H1 (cell line): ENCODE measurements at regions not wholly inside any gene's neighbourhood (a gene's known extent, or its start where the extent isn't known, plus 50 kb on each side); places are given as distances from the start of the nearest gene placed in this dataset.

ENCODE experiments used
- CTCF ChIA-PET: fragments of 300-600 bp; sonication (Branson Sonifier 250); formaldehyde crosslinking; loops from one replicate; lab custom pipeline; 2021; ENCODE audit not compliant: partially characterized antibody; lab: Charles Lee
- POLR2A ChIA-PET: fragments of 300-600 bp; sonication (Branson Sonifier 250); formaldehyde crosslinking; loops from one replicate; lab custom pipeline; 2021; ENCODE audit warnings: inconsistent platforms; ENCODE audit not compliant: partially characterized antibody; lab: Charles Lee
- DNase-seq, 2 experiments: peaks; one replicate each; pipeline versions ENCODE4 v3.0.0 to v3.0.0-alpha.2; 2010 to 2022; ENCODE audit warnings: low spot score in 2 of 2, low read depth in 1 of 2, mixed read lengths in 1 of 2
- FAIRE-seq: peaks from 2 replicates; lab custom pipeline; 2011; peaks lifted over from hg19 to GRCh38; lab: Jason Lieb, UNC
- H2AFZ ChIP-seq: 2 replicates; pipeline ENCODE4 v1.8.1; 2012; ENCODE audit warnings: low read length, inconsistent platforms
- H2AK5ac ChIP-seq: 2 replicates; pipeline ENCODE4 v1.6.1; 2013; ENCODE audit warnings: low read depth, low read length
- H2BK120ac ChIP-seq: replicated peaks from 2 replicates; pipeline ENCODE3; 2013; ENCODE audit warnings: low read depth, low read length, inconsistent platforms
- H2BK12ac ChIP-seq: 2 replicates; pipeline ENCODE4 v1.6.1; 2013; ENCODE audit warnings: low read depth, low read length
- H2BK15ac ChIP-seq: 2 replicates; pipeline ENCODE4 v1.6.1; 2013; ENCODE audit warnings: low read length
- H2BK20ac ChIP-seq: 2 replicates; pipeline ENCODE4 v1.6.1; 2013; ENCODE audit warnings: low read length
- H2BK5ac ChIP-seq: 2 replicates; pipeline ENCODE4 v1.6.1; 2013; ENCODE audit warnings: low read depth, low read length
- H3K14ac ChIP-seq: 2 replicates; pipeline ENCODE4 v1.6.1; 2013; ENCODE audit warnings: inconsistent platforms; ENCODE audit not compliant: insufficient read length
- H3K18ac ChIP-seq: 2 replicates; pipeline ENCODE4 v1.6.1; 2013; ENCODE audit warnings: low read length; ENCODE audit errors: extremely low read depth
- H3K23ac ChIP-seq: 2 replicates; pipeline ENCODE4 v1.6.1; 2013; ENCODE audit warnings: inconsistent platforms; ENCODE audit not compliant: insufficient read length
- H3K23me2 ChIP-seq: 2 replicates; pipeline ENCODE4 v1.6.1; 2013; ENCODE audit warnings: low read depth, low read length
- H3K27ac ChIP-seq: 2 replicates; pipeline ENCODE4 v1.6.1; 2011; ENCODE audit warnings: low read depth, low read length, inconsistent platforms
- H3K27me3 ChIP-seq, 4 experiments: replicated peaks in 1 of 4; 1 replicate in 1 of 4; 2 replicates in 3 of 4; pipeline versions ENCODE4 v1.6.1 to v1.8.1; 2011 to 2013; ENCODE audit warnings: low read length in 3 of 4, mild to moderate bottlenecking in 3 of 4, inconsistent platforms in 2 of 4, mixed read lengths in 2 of 4, moderate library complexity in 1 of 4; ENCODE audit not compliant: control insufficient read depth in 3 of 4, insufficient read depth in 3 of 4; ENCODE audit errors: extremely low read depth in 1 of 4
- H3K36me3 ChIP-seq, 4 experiments: 2 replicates each; pipeline versions ENCODE4 v1.6.1 to v1.8.1; 2011 to 2013; ENCODE audit warnings: mild to moderate bottlenecking in 4 of 4, low read length in 3 of 4, moderate library complexity in 2 of 4, control low read depth in 1 of 4, inconsistent platforms in 1 of 4; ENCODE audit not compliant: insufficient read depth in 4 of 4, control insufficient read depth in 2 of 4
- H3K4ac ChIP-seq: replicated peaks from 2 replicates; pipeline ENCODE3; 2013; ENCODE audit warnings: low read length, low read depth, mixed read lengths, inconsistent platforms; ENCODE audit not compliant: insufficient read length
- H3K4me1 ChIP-seq, 4 experiments: replicated peaks in 1 of 4; 1 replicate in 1 of 4; 2 replicates in 3 of 4; pipeline versions ENCODE4 v1.6.1 to v1.8.1; 2011 to 2013; ENCODE audit warnings: low read length in 3 of 4, inconsistent platforms in 2 of 4, mixed read lengths in 1 of 4; ENCODE audit not compliant: insufficient read depth in 4 of 4, control insufficient read depth in 3 of 4
- H3K4me2 ChIP-seq, 2 experiments: 2 replicates each; pipeline versions ENCODE4 v1.6.1 to v1.8.1; 2011 to 2013; ENCODE audit warnings: low read depth in 2 of 2, low read length in 2 of 2, control low read depth in 1 of 2, inconsistent platforms in 1 of 2, mild to moderate bottlenecking in 1 of 2; ENCODE audit not compliant: insufficient read depth in 1 of 2
- H3K4me3 ChIP-seq, 4 experiments: fragments of 200-600, 300-600 bp in 1 of 4; sonication (generic), shearing (Covaris generic), sonication (Bioruptor Twin) in 1 of 4; 2 replicates each; pipeline versions ENCODE4 v1.5.1 to v1.8.1; 2011 to 2016; ENCODE audit warnings: low read length in 4 of 4, low read depth in 3 of 4, control low read depth in 2 of 4, inconsistent platforms in 2 of 4, mild to moderate bottlenecking in 2 of 4, mixed read lengths in 1 of 4, moderate library complexity in 1 of 4; ENCODE audit not compliant: insufficient read depth in 2 of 4; ENCODE audit errors: extremely low read depth in 1 of 4
- H3K56ac ChIP-seq: replicated peaks from 2 replicates; pipeline ENCODE3; 2013; ENCODE audit warnings: low read depth, mild to moderate bottlenecking, mixed read lengths, low read length, inconsistent platforms; ENCODE audit not compliant: insufficient read length
- H3K79me1 ChIP-seq: 2 replicates; pipeline ENCODE4 v1.6.1; 2013; ENCODE audit warnings: low read depth, low read length, control low read depth
- H3K79me2 ChIP-seq, 2 experiments: 2 replicates each; pipeline versions ENCODE4 v1.6.1 to v1.8.1; 2012 to 2013; ENCODE audit warnings: low read length in 2 of 2, mild to moderate bottlenecking in 2 of 2, inconsistent platforms in 1 of 2; ENCODE audit not compliant: insufficient read depth in 2 of 2, control insufficient read depth in 1 of 2
- H3K9ac ChIP-seq, 4 experiments: replicated peaks in 1 of 4; 1 replicate in 1 of 4; 2 replicates in 3 of 4; pipeline versions ENCODE4 v1.6.1 to v1.8.1; 2011 to 2013; ENCODE audit warnings: low read depth in 3 of 4, low read length in 3 of 4, control low read depth in 2 of 4, mild to moderate bottlenecking in 2 of 4, moderate library complexity in 2 of 4, inconsistent platforms in 1 of 4; ENCODE audit errors: extremely low read depth in 1 of 4
- H3K9me3 ChIP-seq, 2 experiments: 2 replicates each; pipeline versions ENCODE4 v1.6.1 to v1.8.1; 2012 to 2013; ENCODE audit warnings: mild to moderate bottlenecking in 2 of 2, moderate library complexity in 2 of 2, control low read depth in 1 of 2, inconsistent platforms in 1 of 2, low read depth in 1 of 2, low read length in 1 of 2, mixed read lengths in 1 of 2; ENCODE audit not compliant: insufficient read depth in 2 of 2
- H4K20me1 ChIP-seq, 2 experiments: replicated peaks in 1 of 2; 2 replicates each; pipeline versions ENCODE3 to v1.8.1; 2011 to 2013; ENCODE audit warnings: inconsistent platforms in 2 of 2, low read length in 2 of 2, mild to moderate bottlenecking in 1 of 2; ENCODE audit not compliant: insufficient read depth in 2 of 2, control insufficient read depth in 1 of 2
- H4K5ac ChIP-seq: 2 replicates; pipeline ENCODE4 v1.6.1; 2013; ENCODE audit warnings: low read length, low read depth, mixed read lengths, inconsistent platforms; ENCODE audit not compliant: insufficient read length
- H4K8ac ChIP-seq: 2 replicates; pipeline ENCODE4 v1.8.0; 2013; ENCODE audit warnings: mild to moderate bottlenecking, moderate library complexity, low read length, inconsistent platforms; ENCODE audit not compliant: insufficient read depth; ENCODE audit errors: extremely low read depth
- H4K91ac ChIP-seq: replicated peaks from 2 replicates; pipeline ENCODE3; 2013; ENCODE audit warnings: low read length, mixed read lengths, inconsistent platforms; ENCODE audit not compliant: insufficient read length
- BACH1 ChIP-seq: IDR thresholded peaks from 2 replicates; pipeline ENCODE4 v1.6.1; 2012; ENCODE audit warnings: low read length, improper control_type of control experiment
- CBX8 ChIP-seq: fragments of 300-800, 300-1000 bp; sonication (generic); IDR thresholded peaks from 2 replicates; pipeline ENCODE4 v1.7.1; 2016; ENCODE audit warnings: low read depth, low read length, borderline replicate concordance
- HDAC2 ChIP-seq, 2 experiments: fragments of 300-600 bp in 1 of 2; sonication (generic) in 1 of 2; IDR thresholded peaks; 2 replicates each; pipeline ENCODE4 v1.6.1; 2011 to 2012; ENCODE audit warnings: low read depth in 2 of 2, low read length in 2 of 2, mild to moderate bottlenecking in 2 of 2, moderate library complexity in 2 of 2, borderline replicate concordance in 1 of 2, inconsistent platforms in 1 of 2
- NRF1 ChIP-seq: IDR thresholded peaks from 2 replicates; pipeline ENCODE4 v1.6.1; 2011; ENCODE audit warnings: mild to moderate bottlenecking, low read depth, low read length, improper control_type of control experiment
- PHF8 ChIP-seq: fragments of 200-600 bp; sonication (generic); conservative IDR thresholded peaks from 2 replicates; pipeline ENCODE4 v1.7.1; 2012; ENCODE audit warnings: low read depth, mild to moderate bottlenecking, inconsistent platforms, low read length, moderate library complexity
- POLR2A ChIP-seq, 2 experiments: IDR thresholded peaks; 1 replicate in 1 of 2; 2 replicates in 1 of 2; pipeline ENCODE4 v1.6.1; 2011; ENCODE audit warnings: low read depth in 2 of 2, low read length in 2 of 2, mild to moderate bottlenecking in 2 of 2; ENCODE audit errors: control extremely low read depth in 1 of 2
- RAD21 ChIP-seq, 2 experiments: IDR thresholded peaks in 1 of 2; conservative IDR thresholded peaks in 1 of 2; 2 replicates each; pipeline ENCODE4 v1.6.1; 2011; ENCODE audit warnings: low read depth in 2 of 2, low read length in 2 of 2, improper control_type of control experiment in 1 of 2, inconsistent platforms in 1 of 2, mild to moderate bottlenecking in 1 of 2, moderate library complexity in 1 of 2
- RXRA ChIP-seq: IDR thresholded peaks from 2 replicates; pipeline ENCODE4 v1.6.1; 2011; ENCODE audit warnings: low read depth, mild to moderate bottlenecking, low read length, moderate library complexity; ENCODE audit not compliant: insufficient read depth
- SAP30 ChIP-seq: fragments of 300-600 bp; sonication (generic); IDR thresholded peaks from 2 replicates; pipeline ENCODE4 v1.7.1; 2012; ENCODE audit warnings: low read length, moderate library complexity, mild to moderate bottlenecking, inconsistent platforms; ENCODE audit not compliant: insufficient read depth, insufficient replicate concordance
- TBP ChIP-seq: IDR thresholded peaks from 2 replicates; pipeline ENCODE4 v1.6.1; 2011; ENCODE audit warnings: low read depth, low read length, improper control_type of control experiment
- USF2 ChIP-seq: IDR thresholded peaks from 2 replicates; pipeline ENCODE4 v1.6.1; 2011; ENCODE audit warnings: low read length, improper control_type of control experiment
- WGBS, 2 experiments: shearing (Covaris generic) in 1 of 2; methylation state at CpG; one replicate each; pipeline versions ENCODE4 v1.1.6 to v1.1.7; 2013 to 2015; ENCODE audit warnings: low lambda C conversion rate in 2 of 2, mixed read lengths in 2 of 2, inconsistent platforms in 1 of 2, low coverage in 1 of 2, missing lambda C conversion rate in 1 of 2; ENCODE audit not compliant: insufficient replicate concordance in 2 of 2, insufficient coverage in 1 of 2, insufficient read length in 1 of 2; ENCODE audit errors: extremely low coverage in 1 of 2, missing lambda C conversion rate in 1 of 2; 5-methylcytosine and 5-hydroxymethylcytosine counted together

GRCh38 chr14:101365329-101366158 lies 195.8 kb upstream of the DIO3 start:
- no peak overlapping the region for H3K9ac ChIP-seq
- H2BK120ac ChIP-seq, result no peak overlapping the region
- FAIRE-seq (no peak), DNase-seq (no peak)
- CTCF ChIA-PET, result interaction anchor here (0.8 to 1.4 kb wide), 4 partner anchors 15 to 263 kb away, joined by 3 to 5 read pairs (median 4); no protein-coding TSS in a partner anchor
- no peak overlapping the region; the same call in 1 of the 2 replicates for H3K18ac ChIP-seq
- H4K8ac ChIP-seq, result no peak overlapping the region
- no peaks in the 10 kb centered on the region for H3K9me3 ChIP-seq
- H3K14ac ChIP-seq, result no peak overlapping the region
- peaks cover 0 to 19% (median 5%) of the 10 kb centered on the region in 4 experiments; a peak in 4 of 7 replicates for H3K4me1 ChIP-seq
- H3K27ac ChIP-seq, result no peak overlapping the region
- H3K4ac ChIP-seq, result no peak overlapping the region
- H3K23ac ChIP-seq, result no peak overlapping the region
- peak overlapping the region; percentile 53; the same call in 1 of the 2 replicates for H2AFZ ChIP-seq
- H3K4me2 ChIP-seq, result no peak overlapping the region
- no peaks in the 10 kb centered on the region for H3K79me1 ChIP-seq
- 91% methylated on average over 20 of the region's 20 CpGs; no CpG with 5 or more reads in 1 of the 2 experiments for WGBS, 2 experiments
- no peak overlapping the region for H2BK12ac ChIP-seq
- no peaks in the 10 kb centered on the region for H4K20me1 ChIP-seq
- no peak overlapping the region for H4K5ac ChIP-seq
- H3K4me3 ChIP-seq, result no peak overlapping the region
- H3K23me2 ChIP-seq, result no peaks in the 10 kb centered on the region
- H2BK15ac ChIP-seq, result no peak overlapping the region
- H2BK20ac ChIP-seq, result no peak overlapping the region
- H4K91ac ChIP-seq, result no peak overlapping the region
- POLR2A ChIA-PET, result no interaction called here
- H2AK5ac ChIP-seq, result no peak overlapping the region
- H3K27me3 ChIP-seq, result no peaks in the 10 kb centered on the region; a peak in 2 of 7 replicates
- no peak overlapping the region for H3K56ac ChIP-seq
- H3K79me2 ChIP-seq, result no peaks in the 10 kb centered on the region
- no peaks in the 10 kb centered on the region for H3K36me3 ChIP-seq
- no peak overlapping the region for H2BK5ac ChIP-seq
- no peak for TF ChIP-seq BACH1
- TF ChIP-seq HDAC2 (IDR thresholded peaks at IDR 0.05; ENCODE audit: borderline replicate concordance in 1 of 2, low read depth in 2 of 2, low read length in 2 of 2), result no peak
- TF ChIP-seq SAP30, result no peak
- no peak for TF ChIP-seq RAD21 (IDR thresholded peaks at IDR 0.05 in 1 of 2, conservative IDR thresholded peaks at IDR 0.05 in 1 of 2; ENCODE audit: low read depth in 2 of 2, low read length in 2 of 2)
- no peak for TF ChIP-seq CBX8
- no peak for TF ChIP-seq RXRA
- TF ChIP-seq USF2, result no peak
- TF ChIP-seq POLR2A (IDR thresholded peaks at IDR 0.05; ENCODE audit: control extremely low read depth in 1 of 2, low read depth in 2 of 2, low read length in 2 of 2), result no peak
- TF ChIP-seq TBP, result no peak
- TF ChIP-seq NRF1, result no peak
- no peak for TF ChIP-seq PHF8
